Memory B cell (primary cell): ENCODE measurements at regions not wholly inside any gene's neighbourhood (a gene's known extent, or its start where the extent isn't known, plus 50 kb on each side); places are given as distances from the start of the nearest gene placed in this dataset.

Source experiments
- ATAC-seq: fragments of 150-1000 bp; cut with Tn5 transposase; 2 replicates; pipeline ENCODE4 v1.10.0; 2021; ENCODE audit warnings: low read depth, mild to moderate bottlenecking, moderate library complexity
- DNase-seq, 2 donors: peaks; one replicate each; pipeline ENCODE4 v3.0.0; 2022; ENCODE audit warnings: low spot score in 2 of 2
- H3K27ac Mint-ChIP-seq: one replicate; pipeline ENCODE4 v1.8.0; 2022; ENCODE audit warnings: mild to moderate bottlenecking, moderate library complexity, mixed read lengths
- H3K27me3 Mint-ChIP-seq: one replicate; pipeline ENCODE4 v1.8.0; 2022; ENCODE audit warnings: mixed read lengths
- H3K36me3 Mint-ChIP-seq: one replicate; pipeline ENCODE4 v1.8.0; 2022; ENCODE audit warnings: mild to moderate bottlenecking, mixed read lengths
- H3K4me1 Mint-ChIP-seq: one replicate; pipeline ENCODE4 v1.8.0; 2022; ENCODE audit warnings: mixed read lengths
- H3K4me3 Mint-ChIP-seq: one replicate; pipeline ENCODE4 v1.8.0; 2022; ENCODE audit warnings: mild to moderate bottlenecking, moderate library complexity, mixed read lengths
- H3K9me3 Mint-ChIP-seq: one replicate; pipeline ENCODE4 v1.8.0; 2022; ENCODE audit warnings: mixed read lengths

DNA sequence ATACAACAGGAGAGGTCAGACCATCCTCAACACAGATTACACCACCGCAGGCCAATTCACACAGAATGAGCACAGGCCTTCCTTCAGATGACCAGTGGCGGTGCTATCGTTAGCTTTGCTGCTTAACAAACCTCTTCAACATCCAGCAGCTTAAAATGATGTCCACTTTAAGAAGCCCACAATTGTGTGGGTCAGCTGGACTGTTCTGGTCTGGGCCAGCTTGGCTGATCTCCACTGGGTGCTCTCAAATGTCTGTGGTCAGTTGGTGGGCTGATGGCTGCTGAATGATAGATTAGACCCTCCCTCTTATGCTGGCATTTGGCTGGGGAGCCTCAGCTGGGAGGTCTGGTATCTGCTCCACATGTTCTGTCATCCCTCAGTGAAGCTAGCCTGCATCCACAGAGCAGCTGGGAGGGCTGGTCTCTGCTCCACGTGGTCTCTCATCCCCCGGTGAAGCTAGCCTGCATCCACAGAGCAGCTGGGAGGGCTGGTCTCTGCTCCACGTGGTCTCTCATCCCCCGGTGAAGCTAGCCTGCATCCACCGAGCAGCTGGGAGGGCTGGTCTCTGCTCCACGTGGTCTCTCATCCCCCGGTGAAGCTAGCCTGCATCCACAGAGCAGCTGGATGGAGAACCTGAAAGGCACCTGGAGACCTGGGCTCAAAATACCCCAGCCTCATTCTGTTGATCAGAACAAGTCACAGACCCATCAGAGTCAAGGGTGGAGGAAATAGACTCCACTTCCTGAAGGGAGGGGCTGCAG is 203.6 kb upstream of the DIO3 start:
- H3K4me1 Mint-ChIP-seq, result peaks cover 4% of the 10 kb centered on the region
- no peak overlapping the region for H3K27ac Mint-ChIP-seq
- peaks cover 15% of the 10 kb centered on the region for H3K9me3 Mint-ChIP-seq
- ATAC-seq (no peak), DNase-seq (peak in 1 of 2 donors; percentile 4)
- H3K27me3 Mint-ChIP-seq, result peaks cover 12% of the 10 kb centered on the region
- no peak overlapping the region for H3K4me3 Mint-ChIP-seq
- H3K36me3 Mint-ChIP-seq, result peaks cover 2% of the 10 kb centered on the region

DNA sequence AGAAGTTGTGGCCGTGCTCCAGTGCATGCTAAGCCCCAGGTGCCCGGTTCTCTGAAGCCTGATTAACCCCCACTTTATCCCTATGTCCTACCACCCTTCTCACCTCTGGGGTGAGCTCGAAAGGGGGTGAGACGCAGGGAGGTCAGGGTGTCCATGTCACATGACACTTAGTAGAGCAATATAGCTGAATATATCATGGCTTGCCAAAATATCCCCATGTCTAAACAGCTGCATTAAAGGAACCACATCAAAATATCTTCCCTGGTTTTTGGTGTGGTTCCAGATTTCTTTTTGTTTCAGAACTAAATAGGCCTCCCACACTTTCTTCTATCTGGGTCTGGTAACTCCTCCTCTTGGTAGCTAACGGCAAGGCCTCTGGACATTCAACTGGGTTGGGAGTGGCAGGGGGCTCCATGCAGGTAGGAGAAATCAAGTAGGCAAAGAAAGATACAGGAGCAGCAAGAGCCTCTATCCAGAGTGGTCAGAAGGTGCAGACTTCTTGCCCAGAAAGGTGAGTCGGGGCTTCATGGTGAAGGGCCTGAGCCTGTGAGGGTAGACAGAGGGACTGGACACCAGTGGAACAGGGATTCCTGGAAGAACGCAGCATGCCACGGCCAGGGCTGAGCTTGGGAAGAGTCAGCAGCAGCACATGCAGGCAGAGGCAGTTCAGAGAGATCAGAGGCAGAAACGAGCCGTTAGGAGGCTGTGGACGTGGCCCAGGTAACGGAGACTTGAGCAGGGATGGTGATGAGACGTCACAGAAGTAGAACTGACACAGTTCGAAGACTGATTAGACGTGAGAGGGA is 202.8 kb upstream of the DIO3 start:
- H3K36me3 Mint-ChIP-seq, result peaks cover 4% of the 10 kb centered on the region
- ATAC-seq (no peak), DNase-seq (no peak)
- peaks cover 17% of the 10 kb centered on the region for H3K9me3 Mint-ChIP-seq
- H3K27me3 Mint-ChIP-seq, result peaks cover 20% of the 10 kb centered on the region
- H3K4me1 Mint-ChIP-seq, result peaks cover 4% of the 10 kb centered on the region
- no peak overlapping the region for H3K4me3 Mint-ChIP-seq
- H3K27ac Mint-ChIP-seq, result no peak overlapping the region

DNA sequence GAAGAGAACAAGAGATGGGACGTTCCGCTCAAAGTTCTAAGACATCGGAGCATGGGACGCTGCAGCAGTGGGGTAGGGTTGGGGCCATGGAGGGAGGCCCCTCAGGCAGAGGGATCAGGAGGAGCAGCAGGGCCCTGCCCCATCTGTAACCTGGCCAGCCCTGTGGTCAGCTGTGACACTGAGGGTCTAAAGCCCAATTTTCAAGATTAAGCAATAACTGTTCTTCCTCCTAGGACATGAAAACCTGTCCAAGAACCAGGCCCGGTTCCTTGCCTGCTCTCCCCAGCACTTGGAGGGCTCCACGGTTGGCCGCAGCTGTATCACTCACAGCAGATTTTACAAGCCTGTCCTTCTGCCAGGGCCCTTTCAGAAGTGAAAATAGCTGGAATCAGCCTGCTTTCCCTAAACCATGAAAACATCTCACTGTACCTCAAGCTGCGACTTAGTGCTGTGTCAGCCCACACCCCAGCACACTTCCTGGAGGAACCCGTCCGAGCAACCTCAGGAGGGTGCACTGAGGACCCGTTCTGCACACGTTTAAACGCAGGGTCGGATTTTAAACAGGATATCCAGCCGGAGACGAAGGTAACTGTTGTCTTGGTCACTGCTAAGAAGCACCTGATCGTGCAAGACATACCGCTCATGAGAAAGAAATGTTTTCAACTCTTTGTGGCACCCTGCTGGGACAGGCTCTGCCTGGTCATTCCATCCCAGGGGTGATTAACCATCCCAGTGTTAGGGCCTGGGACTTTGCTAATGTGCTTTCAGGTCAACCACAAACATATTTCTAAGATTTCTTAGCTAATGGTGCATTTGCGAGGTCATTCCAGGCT is 201.9 kb upstream of the DIO3 start:
- Mint-ChIP-seq H3K9me3 (peaks cover 14% of the 10 kb centered on the region), H3K36me3 (peaks cover 4% of the 10 kb centered on the region), H3K27ac (no peak overlapping the region), H3K4me1 (peaks cover 4% of the 10 kb centered on the region), H3K27me3 (peaks cover 22% of the 10 kb centered on the region), H3K4me3 (no peak overlapping the region)
- DNase-seq, result no peak
- no peak for ATAC-seq

DNA sequence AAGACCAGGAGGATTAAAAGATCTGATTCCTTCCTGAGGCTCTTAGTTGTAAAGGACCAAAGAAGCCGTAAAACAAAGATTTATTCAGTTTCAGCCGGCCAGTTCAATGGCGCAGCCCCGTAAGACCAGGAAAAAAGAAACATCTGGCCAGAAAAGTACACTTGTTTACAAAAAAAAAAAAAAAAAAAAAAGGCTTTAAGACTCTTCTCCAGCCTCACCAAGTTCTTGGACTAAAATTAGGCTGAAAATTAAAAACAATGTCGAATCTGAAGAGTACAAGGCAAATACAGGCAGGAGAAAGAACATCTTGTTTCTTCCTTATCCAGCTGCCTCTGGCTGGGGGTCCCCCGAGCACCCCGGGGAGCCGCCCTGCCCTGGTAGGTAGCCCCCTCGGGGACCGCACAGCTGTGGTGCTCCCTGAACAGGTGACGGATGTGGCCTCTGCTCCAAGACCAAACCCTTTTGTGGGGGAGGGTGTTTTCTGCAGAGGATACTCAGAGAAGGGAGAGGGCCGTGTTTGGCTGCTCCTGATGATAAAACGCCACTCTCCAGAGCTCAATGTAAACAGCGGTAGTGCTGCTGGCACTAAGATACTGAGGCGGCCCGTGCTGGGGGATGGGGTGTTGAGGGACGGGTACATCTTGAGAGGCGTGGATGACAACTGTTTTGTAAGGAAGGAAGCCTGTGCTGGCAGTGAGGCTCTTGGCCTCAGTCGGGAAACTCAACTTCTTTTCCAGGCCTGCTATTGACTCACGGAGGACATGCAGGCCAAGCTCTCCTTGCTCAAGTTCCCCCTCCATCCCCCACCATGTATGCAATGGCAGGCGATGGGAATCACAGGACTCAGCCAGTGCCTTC is 201.0 kb upstream of the DIO3 start:
- Mint-ChIP-seq H3K9me3 (peaks cover 12% of the 10 kb centered on the region), H3K27ac (no peak overlapping the region), H3K4me1 (peaks cover 4% of the 10 kb centered on the region), H3K36me3 (peaks cover 4% of the 10 kb centered on the region), H3K27me3 (peaks cover 20% of the 10 kb centered on the region), H3K4me3 (no peak overlapping the region)
- DNase-seq, result no peak
- ATAC-seq, result no peak

DNA sequence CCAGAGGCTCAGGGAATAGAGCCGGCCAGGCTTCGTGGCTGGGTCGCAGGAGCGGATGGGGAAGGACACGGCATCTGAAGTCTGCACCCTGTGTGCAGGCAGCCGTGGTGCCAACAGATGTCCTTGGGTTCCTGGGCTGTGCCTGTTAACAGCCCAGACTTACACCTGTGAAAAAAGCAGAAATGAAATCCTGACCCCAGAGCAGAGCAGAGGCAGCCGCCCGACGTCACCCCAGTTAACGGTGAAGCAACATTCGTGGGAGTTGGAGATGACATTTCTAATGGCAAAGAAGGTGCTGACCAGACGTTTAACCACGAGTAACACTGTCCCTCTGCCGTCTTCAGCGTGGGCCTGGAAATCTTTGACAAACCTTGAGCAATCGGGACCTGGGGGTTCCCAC is 200.3 kb upstream of the DIO3 start:
- peak; percentile 59 for ATAC-seq
- H3K4me3 Mint-ChIP-seq, result no peak overlapping the region
- DNase-seq, result no peak
- H3K36me3 Mint-ChIP-seq, result peaks cover 4% of the 10 kb centered on the region
- peaks cover 20% of the 10 kb centered on the region for H3K27me3 Mint-ChIP-seq
- H3K4me1 Mint-ChIP-seq, result peaks cover 4% of the 10 kb centered on the region
- H3K9me3 Mint-ChIP-seq, result peaks cover 12% of the 10 kb centered on the region
- no peak overlapping the region for H3K27ac Mint-ChIP-seq

DNA sequence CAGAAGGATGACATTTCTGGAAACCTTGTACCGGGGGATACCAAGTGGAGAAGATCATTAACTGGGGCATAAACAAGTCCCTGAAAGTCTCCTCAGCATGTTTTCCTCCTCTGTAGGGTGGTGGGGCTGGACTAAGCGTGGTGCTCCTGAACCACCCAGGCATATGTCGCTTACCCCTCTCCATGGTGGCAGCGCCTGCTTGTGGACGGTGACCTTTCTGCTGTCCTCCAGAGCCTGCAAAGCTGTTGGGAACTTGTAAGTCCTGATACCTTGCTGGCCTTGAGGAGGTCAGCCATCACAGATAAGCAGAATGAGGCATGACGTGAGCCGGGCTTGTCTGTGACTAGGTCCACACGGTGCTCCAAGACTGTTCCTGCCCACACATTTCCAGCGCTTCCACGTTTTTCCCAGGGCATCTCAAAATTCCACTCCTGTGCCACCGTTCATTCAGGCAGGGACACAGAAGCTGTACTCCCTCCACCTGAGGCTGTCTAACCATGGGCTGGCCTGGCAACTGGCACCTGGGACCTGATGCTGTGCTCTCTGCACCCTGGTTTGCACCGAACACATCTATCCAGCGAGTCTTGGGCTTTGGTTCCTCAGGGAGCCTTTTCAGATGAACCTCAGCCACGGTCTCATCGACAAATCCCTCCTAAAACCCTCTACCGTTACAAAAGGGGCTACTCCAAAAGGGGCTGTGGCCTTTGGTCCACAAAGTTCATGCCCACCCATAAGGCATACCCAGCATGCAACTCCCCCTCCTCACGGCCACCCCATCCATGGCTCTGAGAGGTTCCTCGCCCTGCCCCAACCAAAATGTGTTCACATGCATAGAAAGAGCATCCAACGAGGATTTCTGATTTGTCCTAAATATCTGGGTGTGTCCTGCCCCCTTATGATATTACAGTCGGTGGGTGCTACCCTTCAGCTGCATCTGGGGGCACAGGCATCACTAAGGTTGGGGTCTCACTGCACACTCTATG is 199.6 kb upstream of the DIO3 start:
- Mint-ChIP-seq H3K36me3 (peaks cover 4% of the 10 kb centered on the region), H3K9me3 (peaks cover 10% of the 10 kb centered on the region), H3K27me3 (peaks cover 20% of the 10 kb centered on the region), H3K27ac (no peak overlapping the region), H3K4me3 (no peak overlapping the region), H3K4me1 (peaks cover 4% of the 10 kb centered on the region)
- DNase-seq, result no peak
- ATAC-seq, result no peak

DNA sequence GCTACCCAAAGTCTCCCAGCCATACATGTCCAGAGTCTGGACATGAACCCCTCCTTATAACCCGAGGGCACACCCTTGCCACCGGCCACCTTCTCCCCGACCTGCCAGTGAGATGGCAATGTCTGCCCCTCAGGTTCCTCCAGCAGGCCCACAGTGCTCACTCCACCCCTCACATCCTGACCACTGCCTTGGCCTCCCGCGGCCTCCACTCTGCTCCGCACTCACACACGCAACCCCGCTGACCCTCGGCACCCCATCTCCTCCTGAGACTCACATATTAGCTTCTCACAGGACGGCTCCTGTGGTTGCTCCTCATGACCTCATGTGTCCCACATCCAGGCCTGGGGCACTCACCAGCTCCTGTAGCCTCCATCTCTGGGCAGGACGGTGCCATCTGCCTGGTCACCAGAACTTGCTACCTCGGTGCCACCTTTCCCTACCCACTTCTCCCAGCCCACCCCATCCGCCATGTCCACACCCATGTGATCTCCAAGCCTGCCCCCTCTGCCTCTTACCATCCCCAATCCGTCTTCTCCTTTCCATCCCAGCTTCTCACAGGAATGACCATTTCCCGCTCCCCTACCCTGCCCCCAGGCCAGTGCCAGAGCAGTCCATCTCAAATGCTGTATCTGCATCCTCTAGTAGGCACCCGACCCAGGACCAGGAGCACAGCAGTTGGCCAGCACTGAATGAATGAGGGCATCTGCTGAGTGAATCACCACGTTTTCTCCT is 198.6 kb upstream of the DIO3 start:
- Mint-ChIP-seq H3K9me3 (peaks cover 10% of the 10 kb centered on the region), H3K4me1 (peaks cover 4% of the 10 kb centered on the region), H3K27ac (no peak overlapping the region), H3K4me3 (no peak overlapping the region), H3K27me3 (peaks cover 20% of the 10 kb centered on the region), H3K36me3 (peaks cover 4% of the 10 kb centered on the region)
- DNase-seq (no peak), ATAC-seq (no peak)

DNA sequence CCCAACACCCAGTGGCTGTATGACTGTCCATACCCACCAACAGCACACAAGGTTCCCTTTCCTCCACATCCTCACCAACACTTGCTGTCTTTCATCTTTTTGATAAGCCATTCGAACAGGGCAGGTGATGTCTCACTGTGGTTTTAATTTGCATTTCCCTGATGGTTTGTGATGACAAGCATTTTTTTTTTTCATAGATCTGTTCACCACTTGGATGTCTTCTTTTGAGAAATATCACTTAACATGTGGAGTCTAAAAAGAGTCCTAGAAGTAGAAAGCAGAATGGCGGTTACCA is 198.1 kb upstream of the DIO3 start:
- H3K9me3 Mint-ChIP-seq, result peaks cover 10% of the 10 kb centered on the region
- H3K4me3 Mint-ChIP-seq, result no peak overlapping the region
- H3K27ac Mint-ChIP-seq, result no peak overlapping the region
- no peak for DNase-seq
- peaks cover 20% of the 10 kb centered on the region for H3K27me3 Mint-ChIP-seq
- H3K36me3 Mint-ChIP-seq, result peaks cover 4% of the 10 kb centered on the region
- no peak for ATAC-seq
- H3K4me1 Mint-ChIP-seq, result peaks cover 4% of the 10 kb centered on the region

DNA sequence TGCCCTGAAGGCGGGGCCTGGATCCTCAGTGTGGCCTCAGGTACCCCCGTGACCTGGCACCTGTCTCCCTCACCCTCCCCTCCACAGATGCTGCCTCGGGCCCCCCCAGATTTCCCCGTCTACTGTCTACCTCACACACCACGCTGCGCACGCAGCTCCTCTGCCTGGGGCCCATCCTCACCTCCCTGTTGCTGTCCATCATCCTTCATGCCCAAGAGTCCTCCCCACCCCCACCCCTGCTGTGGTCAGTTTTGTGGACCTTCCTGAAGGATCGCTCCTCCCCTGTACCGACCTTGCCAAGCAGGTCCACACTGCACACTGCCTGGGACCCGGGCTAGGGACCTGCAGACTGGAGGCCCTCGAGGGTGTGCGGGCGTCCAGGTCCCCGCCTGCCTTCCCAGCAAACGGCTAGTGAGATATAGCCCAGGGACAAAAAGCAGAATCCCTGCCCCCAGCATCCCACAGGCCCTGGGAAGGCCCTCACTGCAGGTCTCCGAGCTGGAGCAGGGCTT is 197.4 kb upstream of the DIO3 start:
- ATAC-seq (no peak), DNase-seq (no peak)
- Mint-ChIP-seq H3K9me3 (peaks cover 8% of the 10 kb centered on the region), H3K36me3 (peaks cover 4% of the 10 kb centered on the region), H3K27me3 (peaks cover 16% of the 10 kb centered on the region), H3K4me1 (peaks cover 3% of the 10 kb centered on the region), H3K27ac (no peak overlapping the region), H3K4me3 (no peak overlapping the region)

DNA sequence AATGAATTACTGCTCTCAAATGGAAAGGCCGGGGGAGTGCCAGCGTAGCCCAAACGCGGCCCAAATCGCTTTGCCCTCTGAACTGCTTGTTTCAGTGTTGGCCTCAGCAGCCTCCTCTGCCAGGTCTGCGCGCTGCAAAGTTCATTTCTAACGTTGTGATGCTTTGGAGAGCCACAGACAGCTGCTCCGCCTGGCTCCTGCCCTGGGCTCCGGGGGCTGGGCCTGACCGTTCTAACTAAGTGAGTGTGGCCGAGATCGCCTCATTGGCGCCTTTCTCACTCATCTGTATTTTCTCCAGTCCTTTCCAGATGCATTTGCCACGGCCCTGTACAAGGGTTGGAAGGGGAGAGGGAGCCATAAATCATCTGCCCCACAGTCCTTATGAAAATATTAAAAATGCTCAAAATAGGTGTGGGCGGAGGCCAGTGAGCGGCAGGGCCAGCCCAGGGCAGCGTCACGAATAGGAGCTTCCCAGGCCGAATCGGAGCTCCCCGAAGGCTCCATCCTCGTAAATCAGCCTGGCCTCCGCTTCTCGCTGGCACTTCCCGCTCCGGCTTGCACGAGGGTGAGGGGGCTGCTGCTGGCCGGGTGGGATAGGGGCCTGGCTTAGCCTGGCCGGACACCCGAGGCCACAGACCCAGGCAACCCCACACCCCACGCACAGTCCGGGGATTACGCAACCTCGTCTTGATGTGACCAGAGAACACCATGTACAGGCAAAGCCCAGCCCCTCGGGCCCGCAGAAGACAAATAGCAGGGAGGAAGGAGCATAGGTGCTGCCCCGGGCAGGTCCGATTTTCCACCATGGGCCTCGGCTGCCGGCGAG is 196.6 kb upstream of the DIO3 start:
- ATAC-seq, result no peak
- Mint-ChIP-seq H3K9me3 (peaks cover 6% of the 10 kb centered on the region), H3K27ac (no peak overlapping the region)

DNA sequence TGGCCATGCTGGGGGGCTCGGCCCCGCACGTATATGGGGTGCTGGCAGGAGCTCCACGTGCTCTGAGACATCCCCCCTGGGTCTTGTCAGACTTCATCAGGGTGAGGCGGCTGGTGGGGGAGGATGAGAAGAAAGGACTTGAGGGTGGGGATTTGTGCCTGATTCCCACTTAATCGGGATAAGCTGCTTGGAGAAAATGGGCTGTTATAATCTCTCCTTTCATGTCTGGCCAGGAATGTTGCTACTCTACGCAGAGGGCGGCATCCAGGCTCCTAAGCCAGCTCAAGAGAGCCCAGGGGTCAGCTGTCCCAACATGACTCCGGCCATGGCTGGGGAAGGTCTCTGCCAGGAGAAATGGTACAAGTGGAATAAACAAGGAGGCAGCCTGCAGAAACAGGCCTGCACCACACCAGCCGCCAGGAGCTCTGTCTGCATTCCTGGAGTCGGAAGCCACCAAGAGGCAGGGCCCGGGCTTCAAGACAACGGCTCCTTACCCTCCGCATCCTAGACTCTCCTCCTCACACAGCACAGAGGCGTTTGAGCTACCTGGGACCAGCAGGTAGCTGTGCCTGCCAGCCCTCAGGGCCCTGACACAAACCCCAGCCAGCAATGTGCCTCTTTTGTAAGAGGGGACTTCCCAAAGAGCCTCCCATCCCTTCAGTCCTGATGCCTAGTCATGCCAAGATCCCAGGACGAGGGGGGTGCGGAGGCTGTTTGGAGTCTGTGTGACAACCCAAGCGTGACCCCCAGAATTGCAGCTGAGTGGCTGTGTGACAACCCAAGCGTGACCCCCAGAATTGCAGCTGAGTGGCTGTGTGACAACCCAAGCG is 195.8 kb upstream of the DIO3 start:
- H3K4me3 Mint-ChIP-seq, result no peak overlapping the region
- H3K27me3 Mint-ChIP-seq, result peaks cover 13% of the 10 kb centered on the region
- no peaks in the 10 kb centered on the region for H3K4me1 Mint-ChIP-seq
- H3K36me3 Mint-ChIP-seq, result peaks cover 4% of the 10 kb centered on the region
- DNase-seq (no peak), ATAC-seq (no peak)
- no peak overlapping the region for H3K27ac Mint-ChIP-seq
- H3K9me3 Mint-ChIP-seq, result peaks cover 6% of the 10 kb centered on the region

More for the DNA sequence above, 196.6 kb upstream of the DIO3 start:
- Mint-ChIP-seq H3K36me3 (peaks cover 4% of the 10 kb centered on the region), H3K4me3 (no peak overlapping the region), H3K27me3 (peaks cover 13% of the 10 kb centered on the region), H3K4me1 (peaks cover 2% of the 10 kb centered on the region)
- DNase-seq, result no peak
